ACHN (cell line): ENCODE measurements at regions not wholly inside any gene's neighbourhood (a gene's known extent, or its start where the extent isn't known, plus 50 kb on each side); places are given as distances from the start of the nearest gene placed in this dataset.
A peak's percentile ranks its signal among the peaks of the same experiment; 100 is the strongest.

Experiments used
- DNase-seq: peaks from one replicate; pipeline ENCODE4 v3.0.0-alpha.2; 2015
- in situ Hi-C: cut with HindIII; loops from 2 replicates; pipeline ENCODE4 v1.10.0; 2017; ENCODE audit warnings: low sequenced_read_pairs, low pct_ligation_motif_present, low pct_unique_long_range_greater_than_20kb

GRCh38 chr3:56987238-56987895 lies 73.1 kb upstream of the SPATA12 start:
- in situ Hi-C loops, result no loop called here
- DNase-seq, result no peak

GRCh38 chr3:56986347-56986746 lies 74.1 kb upstream of the SPATA12 start:
- in situ Hi-C loops, result no loop called here

GRCh38 chr3:56985878-56986277 lies 74.6 kb upstream of the SPATA12 start:
- in situ Hi-C loops, result no loop called here
- no peak for DNase-seq

More at GRCh38 chr3:56986347-56986746, 74.1 kb upstream of the SPATA12 start:
- no peak for DNase-seq

GRCh38 chr3:56985460-56985859 lies 75.0 kb upstream of the SPATA12 start:
- no peak for DNase-seq
- in situ Hi-C loops, result no loop called here

GRCh38 chr3:56983427-56983826 lies 77.0 kb upstream of the SPATA12 start:
- no peak for DNase-seq
- in situ Hi-C loops, result no loop called here

- in situ Hi-C loops, result no loop called here
These were observed 78.8 kb upstream of the SPATA12 start for GRCh38 chr3:56981445-56982230.

GRCh38 chr3:56980798-56981390 lies 79.6 kb upstream of the SPATA12 start:
- DNase-seq, result peak; percentile 73
- in situ Hi-C loops, result no loop called here

More at GRCh38 chr3:56981445-56982230, 78.8 kb upstream of the SPATA12 start:
- no peak for DNase-seq

- DNase-seq, result no peak
- in situ Hi-C loops, result no loop called here
These were observed 80.2 kb upstream of the SPATA12 start for GRCh38 chr3:56980243-56980642.

GRCh38 chr3:56979791-56980190 lies 80.7 kb upstream of the SPATA12 start:
- no peak for DNase-seq
- in situ Hi-C loops, result no loop called here

GRCh38 chr3:56977561-56977889 lies 82.9 kb upstream of the SPATA12 start:
- in situ Hi-C loops, result no loop called here
- DNase-seq, result no peak

GRCh38 chr3:56976651-56977560 lies 83.6 kb upstream of the SPATA12 start:
- DNase-seq, result no peak
- in situ Hi-C loops, result no loop called here

- no peak for DNase-seq
These were observed 84.9 kb upstream of the SPATA12 start for GRCh38 chr3:56975567-56975966.

GRCh38 chr3:56974247-56974930 lies 86.1 kb upstream of the SPATA12 start:
- in situ Hi-C loops, result no loop called here
- DNase-seq, result no peak

More at GRCh38 chr3:56975567-56975966, 84.9 kb upstream of the SPATA12 start:
- in situ Hi-C loops, result no loop called here

GRCh38 chr3:56971816-56972215 lies 88.6 kb upstream of the SPATA12 start:
- no peak for DNase-seq

GRCh38 chr3:56971261-56971660 lies 89.2 kb upstream of the SPATA12 start:
- DNase-seq, result no peak
- in situ Hi-C loops, result no loop called here

More at GRCh38 chr3:56971816-56972215, 88.6 kb upstream of the SPATA12 start:
- in situ Hi-C loops, result no loop called here

- in situ Hi-C loops, result no loop called here
- DNase-seq, result no peak
These were observed 90.0 kb upstream of the SPATA12 start for GRCh38 chr3:56970461-56970879.

GRCh38 chr3:56969851-56970250 lies 90.6 kb upstream of the SPATA12 start:
- no peak for DNase-seq
- in situ Hi-C loops, result no loop called here

GRCh38 chr3:56966509-56966908 lies 94.0 kb upstream of the SPATA12 start:
- in situ Hi-C loops, result no loop called here
- no peak for DNase-seq
